Transverse colon (tissue), 4 donors: ENCODE measurements at regions not wholly inside any gene's neighbourhood (a gene's known extent, or its start where the extent isn't known, plus 50 kb on each side); places are given as distances from the start of the nearest gene placed in this dataset.

Experiments used
- EP300 ChIP-seq: sonication (generic); formaldehyde crosslinking; IDR thresholded peaks from one replicate; pipeline ENCODE4 v1.6.1; 2017; ENCODE audit warnings: antibody characterized with exemption, low read depth
- POLR2A ChIP-seq: fragments of 450-650 bp; IDR thresholded peaks from one replicate; pipeline ENCODE4 v1.6.1; 2016; ENCODE audit warnings: antibody characterized with exemption, mild to moderate bottlenecking, moderate library complexity
- POLR2AphosphoS5 ChIP-seq, 3 donors: sonication (generic); formaldehyde crosslinking; IDR thresholded peaks; one replicate each; pipeline ENCODE4 v1.6.1; 2016; ENCODE audit warnings: antibody characterized with exemption in 3 of 3
- TF ChIP-seq, protein P1 (sequence below), 5 experiments: fragments of 200-600 bp in 3 of 5; fragments of 450-650 bp in 2 of 5; sonication (generic) in 3 of 5; IDR thresholded peaks; 1 replicate in 2 of 5; 2 replicates in 3 of 5; pipeline ENCODE4 v1.5.1; 2016 to 2017; ENCODE audit warnings: antibody characterized with exemption in 5 of 5, inconsistent platforms in 3 of 5, mild to moderate bottlenecking in 2 of 5, moderate library complexity in 1 of 5

DNA sequence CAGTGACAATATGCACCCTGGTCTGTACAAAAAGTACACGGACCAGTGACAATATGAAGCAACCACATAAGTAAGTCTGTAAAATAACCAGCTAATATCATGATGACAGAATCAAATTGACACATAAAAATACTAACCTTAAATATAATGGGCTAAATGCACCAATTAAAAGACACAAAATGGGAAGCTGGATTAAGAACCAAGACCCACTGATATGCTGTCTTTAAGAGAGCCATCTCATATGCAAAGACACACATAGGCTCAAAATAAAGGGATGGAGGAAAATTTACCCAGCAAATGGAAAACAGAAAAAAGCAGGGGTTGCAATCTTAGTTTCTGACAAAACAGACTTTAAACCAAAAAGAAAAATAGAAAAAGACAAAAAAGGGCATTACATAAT is 70.4 kb upstream of the VCAM1 start:
- no peak for TF ChIP-seq POLR2A
- TF ChIP-seq, protein P1, sequence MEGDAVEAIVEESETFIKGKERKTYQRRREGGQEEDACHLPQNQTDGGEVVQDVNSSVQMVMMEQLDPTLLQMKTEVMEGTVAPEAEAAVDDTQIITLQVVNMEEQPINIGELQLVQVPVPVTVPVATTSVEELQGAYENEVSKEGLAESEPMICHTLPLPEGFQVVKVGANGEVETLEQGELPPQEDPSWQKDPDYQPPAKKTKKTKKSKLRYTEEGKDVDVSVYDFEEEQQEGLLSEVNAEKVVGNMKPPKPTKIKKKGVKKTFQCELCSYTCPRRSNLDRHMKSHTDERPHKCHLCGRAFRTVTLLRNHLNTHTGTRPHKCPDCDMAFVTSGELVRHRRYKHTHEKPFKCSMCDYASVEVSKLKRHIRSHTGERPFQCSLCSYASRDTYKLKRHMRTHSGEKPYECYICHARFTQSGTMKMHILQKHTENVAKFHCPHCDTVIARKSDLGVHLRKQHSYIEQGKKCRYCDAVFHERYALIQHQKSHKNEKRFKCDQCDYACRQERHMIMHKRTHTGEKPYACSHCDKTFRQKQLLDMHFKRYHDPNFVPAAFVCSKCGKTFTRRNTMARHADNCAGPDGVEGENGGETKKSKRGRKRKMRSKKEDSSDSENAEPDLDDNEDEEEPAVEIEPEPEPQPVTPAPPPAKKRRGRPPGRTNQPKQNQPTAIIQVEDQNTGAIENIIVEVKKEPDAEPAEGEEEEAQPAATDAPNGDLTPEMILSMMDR (IDR thresholded peaks at IDR 0.05): no peak
- TF ChIP-seq EP300: no peak
- TF ChIP-seq POLR2AphosphoS5 (IDR thresholded peaks at IDR 0.05): no peak
